HG02973 (cell line): ENCODE measurements at regions not wholly inside any gene's neighbourhood (a gene's known extent, or its start where the extent isn't known, plus 50 kb on each side); places are given as distances from the start of the nearest gene placed in this dataset.
A peak's percentile ranks its signal among the peaks of the same experiment; 100 is the strongest.

ENCODE experiments used
- ATAC-seq: cut with Tn5 transposase; IDR thresholded peaks from one replicate; pipeline ENCODE4 v1.9.1; 2021; ENCODE audit warnings: moderate library complexity; ENCODE audit not compliant: unreplicated experiment

- ATAC-seq = no peak
Measured at GRCh38 chr1:163257763-163258162, 55.0 kb upstream of the RGS5 start.

- no peak for ATAC-seq
Measured at GRCh38 chr1:163258181-163258580, 55.5 kb upstream of the RGS5 start.

GRCh38 chr1:163263818-163264655 is 57.7 kb upstream of the NUF2 start:
- ATAC-seq = peak; percentile 68

- ATAC-seq = no peak
Measured at GRCh38 chr1:163265547-163265946, 56.2 kb upstream of the NUF2 start.

GRCh38 chr1:163267962-163268361 is 53.8 kb upstream of the NUF2 start:
- ATAC-seq = no peak

- no peak for ATAC-seq
Measured at GRCh38 chr1:163271535-163271934, 50.2 kb upstream of the NUF2 start.
